Osteoblast (primary cell): ENCODE measurements at regions not wholly inside any gene's neighbourhood (a gene's known extent, or its start where the extent isn't known, plus 50 kb on each side); places are given as distances from the start of the nearest gene placed in this dataset.

Experiments
- DNase-seq: peaks from one replicate; pipeline ENCODE4 v3.0.0; 2011; ENCODE audit warnings: low spot score, mixed read lengths; ENCODE audit not compliant: insufficient read length; ENCODE audit errors: missing footprints
- H2AFZ ChIP-seq: 2 replicates; pipeline ENCODE4 v1.6.0; 2011; ENCODE audit warnings: mild to moderate bottlenecking, low read length
- H3K27ac ChIP-seq: 2 replicates; pipeline ENCODE4 v1.5.1; 2011; ENCODE audit warnings: mild to moderate bottlenecking, low read depth, low read length, moderate library complexity
- H3K27me3 ChIP-seq: 2 replicates; pipeline ENCODE4 v1.6.0; 2012; ENCODE audit warnings: mild to moderate bottlenecking, control low read depth, inconsistent platforms, low read length, moderate library complexity; ENCODE audit not compliant: insufficient read depth
- H3K36me3 ChIP-seq: 2 replicates; pipeline ENCODE4 v1.5.1; 2011; ENCODE audit warnings: mild to moderate bottlenecking, low read length, control low read depth, moderate library complexity; ENCODE audit not compliant: insufficient read depth
- H3K4me1 ChIP-seq: 2 replicates; pipeline ENCODE4 v1.5.1; 2011; ENCODE audit warnings: mild to moderate bottlenecking, low read length, control low read depth, moderate library complexity; ENCODE audit not compliant: insufficient read depth
- H3K4me2 ChIP-seq: 2 replicates; pipeline ENCODE4 v1.6.0; 2011; ENCODE audit warnings: mild to moderate bottlenecking, low read length; ENCODE audit not compliant: insufficient read depth
- H3K4me3 ChIP-seq: fragments of 200-600 bp; sonication (generic); 3 replicates; pipeline ENCODE4 v1.5.1; 2012; ENCODE audit warnings: mild to moderate bottlenecking, low read length, inconsistent platforms; ENCODE audit not compliant: insufficient read depth
- H3K79me2 ChIP-seq: 2 replicates; pipeline ENCODE4 v1.6.0; 2012; ENCODE audit warnings: mild to moderate bottlenecking, low read length, control low read depth, inconsistent platforms; ENCODE audit not compliant: insufficient read depth
- H3K9me3 ChIP-seq: 2 replicates; pipeline ENCODE4 v1.5.1; 2011; ENCODE audit warnings: low read depth, low read length, control low read depth
- H4K20me1 ChIP-seq: 2 replicates; pipeline ENCODE4 v1.6.0; 2012; ENCODE audit warnings: mild to moderate bottlenecking, low read length, control low read depth; ENCODE audit not compliant: insufficient read depth
- TF ChIP-seq, protein P1 (sequence below): IDR thresholded peaks from 2 replicates; pipeline ENCODE4 v1.5.1; 2011; ENCODE audit warnings: mild to moderate bottlenecking, low read depth, low read length, moderate library complexity; ENCODE audit errors: extremely low read depth

DNA sequence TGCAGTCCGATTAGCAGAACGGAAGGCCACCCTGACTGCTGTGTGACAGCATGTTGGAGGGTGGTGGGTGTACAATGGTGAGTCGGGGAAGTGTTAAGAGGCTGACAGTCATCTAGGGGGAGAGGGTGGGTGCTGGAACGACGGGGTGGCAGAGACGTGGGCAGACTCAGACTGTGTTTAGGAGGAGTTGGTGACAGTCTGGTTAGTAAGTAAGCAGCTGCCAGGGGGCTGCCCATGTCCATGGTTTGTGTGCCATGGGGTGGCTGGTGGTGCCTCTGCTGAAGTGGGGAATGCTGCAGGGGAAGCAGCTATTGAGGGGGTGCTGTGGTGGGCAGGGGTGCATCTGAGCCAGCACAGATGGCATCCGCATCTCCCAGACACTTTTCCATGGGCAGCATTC is 51.3 kb upstream of the BOD1 start:
- TF ChIP-seq, protein P1, sequence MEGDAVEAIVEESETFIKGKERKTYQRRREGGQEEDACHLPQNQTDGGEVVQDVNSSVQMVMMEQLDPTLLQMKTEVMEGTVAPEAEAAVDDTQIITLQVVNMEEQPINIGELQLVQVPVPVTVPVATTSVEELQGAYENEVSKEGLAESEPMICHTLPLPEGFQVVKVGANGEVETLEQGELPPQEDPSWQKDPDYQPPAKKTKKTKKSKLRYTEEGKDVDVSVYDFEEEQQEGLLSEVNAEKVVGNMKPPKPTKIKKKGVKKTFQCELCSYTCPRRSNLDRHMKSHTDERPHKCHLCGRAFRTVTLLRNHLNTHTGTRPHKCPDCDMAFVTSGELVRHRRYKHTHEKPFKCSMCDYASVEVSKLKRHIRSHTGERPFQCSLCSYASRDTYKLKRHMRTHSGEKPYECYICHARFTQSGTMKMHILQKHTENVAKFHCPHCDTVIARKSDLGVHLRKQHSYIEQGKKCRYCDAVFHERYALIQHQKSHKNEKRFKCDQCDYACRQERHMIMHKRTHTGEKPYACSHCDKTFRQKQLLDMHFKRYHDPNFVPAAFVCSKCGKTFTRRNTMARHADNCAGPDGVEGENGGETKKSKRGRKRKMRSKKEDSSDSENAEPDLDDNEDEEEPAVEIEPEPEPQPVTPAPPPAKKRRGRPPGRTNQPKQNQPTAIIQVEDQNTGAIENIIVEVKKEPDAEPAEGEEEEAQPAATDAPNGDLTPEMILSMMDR, result no peak
- Histone ChIP-seq H3K4me2 (no peak overlapping the region), H3K36me3 (no peaks in the 10 kb centered on the region), H3K4me3 (no peak overlapping the region), H3K79me2 (no peaks in the 10 kb centered on the region), H2AFZ (no peak overlapping the region), H3K27me3 (peaks cover 7% of the 10 kb centered on the region), H3K27ac (no peak overlapping the region), H3K9me3 (peaks cover 2% of the 10 kb centered on the region), H4K20me1 (no peaks in the 10 kb centered on the region), H3K4me1 (peaks cover 13% of the 10 kb centered on the region)
- DNase-seq, result no peak

DNA sequence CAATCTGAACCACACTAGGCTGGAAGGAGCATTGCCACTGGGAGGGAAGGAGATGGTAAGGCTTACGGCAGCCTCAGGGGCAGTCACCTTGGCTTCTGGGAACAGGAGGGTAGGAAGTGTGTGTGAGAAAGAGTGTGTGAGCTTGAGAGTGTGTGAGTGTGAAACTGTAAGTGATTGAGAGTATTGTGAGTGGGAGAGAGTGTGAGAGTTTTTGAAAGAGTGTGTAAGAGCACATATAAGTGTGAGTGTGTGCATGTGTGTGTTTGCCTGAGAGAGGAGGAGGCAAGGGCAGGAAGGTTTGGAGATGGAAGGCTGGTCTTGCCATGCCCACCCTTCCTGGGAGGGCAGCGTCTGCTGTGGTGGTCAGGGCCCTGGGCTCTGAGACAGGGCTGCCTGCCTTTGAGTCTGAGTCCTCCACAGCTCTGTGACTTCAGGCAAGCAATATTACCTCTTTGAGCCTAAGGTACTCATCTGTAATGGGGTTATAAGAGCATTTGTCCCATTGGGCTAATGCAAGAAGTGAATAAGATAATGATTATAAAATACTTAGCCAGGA is 51.9 kb upstream of the BOD1 start:
- TF ChIP-seq, protein P1, result no peak
- no peak overlapping the region for H2AFZ ChIP-seq

DNA sequence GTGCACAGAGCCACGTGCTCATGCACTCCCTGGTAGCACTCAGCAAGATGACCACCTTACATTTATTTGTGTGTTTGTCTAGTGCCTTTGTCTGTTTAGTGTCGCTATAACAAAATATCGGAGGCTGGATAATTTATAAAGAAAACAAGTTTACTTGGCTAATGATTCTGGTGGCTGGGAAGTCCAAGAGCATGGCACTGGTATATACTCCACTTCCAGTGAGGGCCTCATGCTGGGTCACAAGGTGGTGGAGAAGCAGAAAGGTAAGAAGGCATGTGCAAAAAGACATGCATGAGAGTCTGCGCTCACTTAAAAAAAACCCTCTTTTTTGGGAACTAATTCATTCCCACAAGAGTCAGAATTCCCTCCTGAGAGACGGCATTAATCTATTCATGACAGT is 52.5 kb upstream of the BOD1 start:
- Histone ChIP-seq H4K20me1 (no peaks in the 10 kb centered on the region), H3K27me3 (peaks cover 7% of the 10 kb centered on the region)
- DNase-seq, result no peak

More for the DNA sequence above, 51.9 kb upstream of the BOD1 start:
- peaks cover 7% of the 10 kb centered on the region for H3K27me3 ChIP-seq
- H4K20me1 ChIP-seq, result no peaks in the 10 kb centered on the region
- H3K4me3 ChIP-seq, result no peak overlapping the region
- H3K79me2 ChIP-seq, result no peaks in the 10 kb centered on the region
- no peak overlapping the region for H3K27ac ChIP-seq
- no peak overlapping the region for H3K4me2 ChIP-seq
- no peaks in the 10 kb centered on the region for H3K36me3 ChIP-seq
- H3K4me1 ChIP-seq, result peaks cover 13% of the 10 kb centered on the region
- DNase-seq, result no peak
- peaks cover 2% of the 10 kb centered on the region for H3K9me3 ChIP-seq

DNA sequence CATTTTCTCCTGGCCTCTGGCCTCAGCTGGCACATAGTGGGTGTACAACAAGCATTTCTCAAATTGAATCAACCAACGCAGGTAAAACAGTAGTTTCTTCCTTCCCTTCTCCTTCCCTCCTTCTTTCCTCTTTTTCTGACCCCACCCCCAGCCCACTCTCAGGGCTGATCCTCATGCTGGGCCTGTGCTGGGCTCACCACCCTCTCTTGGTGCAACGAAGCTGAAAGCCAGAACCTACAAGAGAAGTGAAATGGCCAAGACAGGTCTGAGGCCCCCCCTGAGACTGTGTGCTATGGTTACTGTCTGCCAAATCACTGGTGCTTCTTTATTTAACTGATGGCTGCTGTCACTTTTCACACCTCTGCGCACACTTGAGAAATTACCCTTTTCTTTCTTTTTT is 53.0 kb upstream of the BOD1 start:
- H3K27me3 ChIP-seq, result peaks cover 7% of the 10 kb centered on the region
- no peak for DNase-seq
- H3K4me2 ChIP-seq, result no peak overlapping the region
- no peak overlapping the region for H3K27ac ChIP-seq
- no peak overlapping the region for H2AFZ ChIP-seq
- H3K4me1 ChIP-seq, result peaks cover 13% of the 10 kb centered on the region
- H3K9me3 ChIP-seq, result peaks cover 2% of the 10 kb centered on the region
- no peak overlapping the region for H3K4me3 ChIP-seq
- H3K36me3 ChIP-seq, result no peaks in the 10 kb centered on the region
- H4K20me1 ChIP-seq, result no peaks in the 10 kb centered on the region
- TF ChIP-seq, protein P1, result no peak
- no peaks in the 10 kb centered on the region for H3K79me2 ChIP-seq

More for the DNA sequence above, 52.5 kb upstream of the BOD1 start:
- H3K79me2 ChIP-seq, result no peaks in the 10 kb centered on the region
- H3K9me3 ChIP-seq, result peaks cover 2% of the 10 kb centered on the region
- no peak overlapping the region for H3K27ac ChIP-seq
- peaks cover 13% of the 10 kb centered on the region for H3K4me1 ChIP-seq
- H3K4me3 ChIP-seq, result no peak overlapping the region
- TF ChIP-seq, protein P1, result no peak
- H3K36me3 ChIP-seq, result no peaks in the 10 kb centered on the region
- no peak overlapping the region for H2AFZ ChIP-seq
- H3K4me2 ChIP-seq, result no peak overlapping the region
